ENCODE measurements at regions not wholly inside any gene's neighbourhood (a gene's known extent, or its start where the extent isn't known, plus 50 kb on each side); places are given as distances from the start of the nearest gene placed in this dataset.

DNA sequence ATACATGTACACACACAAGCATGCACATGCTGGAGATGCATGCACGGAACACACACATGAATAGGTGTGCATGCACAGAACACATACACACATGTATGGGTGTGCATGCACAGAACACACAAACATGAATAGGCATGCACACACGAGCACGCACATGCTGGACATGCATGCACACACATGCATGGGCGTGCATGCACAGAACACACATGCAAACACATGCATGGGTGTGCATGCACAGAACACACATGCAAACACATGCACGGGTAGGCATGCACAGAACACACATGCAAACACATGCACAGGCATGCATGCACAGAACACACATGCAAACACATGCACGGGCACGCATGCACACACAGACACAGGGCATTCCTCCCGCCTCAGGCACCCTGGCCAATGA is 382.3 kb downstream of the IRX2 start:
- Histone ChIP-seq H2AFZ (ENCODE audit: low read depth, low read length, poor library complexity, severe bottlenecking) (no peak overlapping the region), H3K9me2 (ENCODE audit: insufficient read depth) (no peaks in the 10 kb centered on the region), H3K4me1 (ENCODE audit: control insufficient read depth in 1 of 2, insufficient read depth in 2 of 2, low read length in 2 of 2) (no peaks in the 10 kb centered on the region), H3K4me3 (replicated peaks in 1 of 2; ENCODE audit: low read depth in 1 of 2, low read length in 2 of 2) (no peak overlapping the region), H3K9ac (ENCODE audit: low read length) (no peak overlapping the region), H3K36me3 (ENCODE audit: control insufficient read depth in 1 of 2, insufficient read depth in 2 of 2, low read length in 2 of 2) (no peaks in the 10 kb centered on the region), H3K9me3 (ENCODE audit: control insufficient read depth in 1 of 2, insufficient read depth in 1 of 2, low read depth in 1 of 2, low read length in 2 of 2) (peaks cover 0 to 31% of the 10 kb centered on the region in 2 experiments; a peak in 2 of 4 replicates), H4K20me1 (ENCODE audit: insufficient read depth) (no peaks in the 10 kb centered on the region), H3K27ac (ENCODE audit: low read depth, low read length) (no peak overlapping the region), H3K4me2 (ENCODE audit: low read length) (no peak overlapping the region), H3K79me2 (ENCODE audit: insufficient read depth, low read length) (no peaks in the 10 kb centered on the region), H3K27me3 (ENCODE audit: insufficient read depth, low read length) (no peaks in the 10 kb centered on the region)
- DNase-seq (ENCODE audit: low read depth, low spot score): no peak
- ChIA-PET POLR2A (no interaction called here), CTCF (no interaction called here), RAD21 (ENCODE audit: low non-redundant PET in 1 of 2, low total read pairs in 2 of 2, uncharacterized antibody in 2 of 2, unreplicated experiment in 2 of 2) (no interaction called here)
- ATAC-seq: no peak
- intact Hi-C loops (cut with micrococcal nuclease): no loop called here
- TF ChIP-seq, protein P1, sequence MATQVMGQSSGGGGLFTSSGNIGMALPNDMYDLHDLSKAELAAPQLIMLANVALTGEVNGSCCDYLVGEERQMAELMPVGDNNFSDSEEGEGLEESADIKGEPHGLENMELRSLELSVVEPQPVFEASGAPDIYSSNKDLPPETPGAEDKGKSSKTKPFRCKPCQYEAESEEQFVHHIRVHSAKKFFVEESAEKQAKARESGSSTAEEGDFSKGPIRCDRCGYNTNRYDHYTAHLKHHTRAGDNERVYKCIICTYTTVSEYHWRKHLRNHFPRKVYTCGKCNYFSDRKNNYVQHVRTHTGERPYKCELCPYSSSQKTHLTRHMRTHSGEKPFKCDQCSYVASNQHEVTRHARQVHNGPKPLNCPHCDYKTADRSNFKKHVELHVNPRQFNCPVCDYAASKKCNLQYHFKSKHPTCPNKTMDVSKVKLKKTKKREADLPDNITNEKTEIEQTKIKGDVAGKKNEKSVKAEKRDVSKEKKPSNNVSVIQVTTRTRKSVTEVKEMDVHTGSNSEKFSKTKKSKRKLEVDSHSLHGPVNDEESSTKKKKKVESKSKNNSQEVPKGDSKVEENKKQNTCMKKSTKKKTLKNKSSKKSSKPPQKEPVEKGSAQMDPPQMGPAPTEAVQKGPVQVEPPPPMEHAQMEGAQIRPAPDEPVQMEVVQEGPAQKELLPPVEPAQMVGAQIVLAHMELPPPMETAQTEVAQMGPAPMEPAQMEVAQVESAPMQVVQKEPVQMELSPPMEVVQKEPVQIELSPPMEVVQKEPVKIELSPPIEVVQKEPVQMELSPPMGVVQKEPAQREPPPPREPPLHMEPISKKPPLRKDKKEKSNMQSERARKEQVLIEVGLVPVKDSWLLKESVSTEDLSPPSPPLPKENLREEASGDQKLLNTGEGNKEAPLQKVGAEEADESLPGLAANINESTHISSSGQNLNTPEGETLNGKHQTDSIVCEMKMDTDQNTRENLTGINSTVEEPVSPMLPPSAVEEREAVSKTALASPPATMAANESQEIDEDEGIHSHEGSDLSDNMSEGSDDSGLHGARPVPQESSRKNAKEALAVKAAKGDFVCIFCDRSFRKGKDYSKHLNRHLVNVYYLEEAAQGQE (IDR thresholded peaks at IDR 0.05; ENCODE audit: low read depth): no peak
- TF ChIP-seq EZH2phosphoT487 (IDR thresholded peaks at IDR 0.05; ENCODE audit: borderline replicate concordance) (no peak), ELF1 (IDR thresholded peaks at IDR 0.05; ENCODE audit: borderline replicate concordance, low read depth) (no peak), TCF7L2 (IDR thresholded peaks at IDR 0.05; ENCODE audit: borderline replicate concordance, extremely low read depth, insufficient read depth, insufficient read length) (no peak), SIN3A (IDR thresholded peaks at IDR 0.05; ENCODE audit: low read depth) (no peak), SP1 (IDR thresholded peaks at IDR 0.05; ENCODE audit: low read depth) (no peak), POLR2A (IDR thresholded peaks at IDR 0.05; ENCODE audit: borderline replicate concordance, extremely low read depth, insufficient read depth, insufficient read length) (no peak), EZH2 (IDR thresholded peaks at IDR 0.05) (no peak), ZNF274 (IDR thresholded peaks at IDR 0.05; ENCODE audit: low read depth, low read length) (no peak), ZFX (IDR thresholded peaks at IDR 0.05) (no peak), SRF (IDR thresholded peaks at IDR 0.05; ENCODE audit: low read depth) (no peak), YY1 (IDR thresholded peaks at IDR 0.05; ENCODE audit: extremely low read depth, insufficient replicate concordance, low read depth, low read length) (no peak), RAD21 (IDR thresholded peaks at IDR 0.05; ENCODE audit: low read depth) (no peak)
- TF ChIP-seq, protein P2, sequence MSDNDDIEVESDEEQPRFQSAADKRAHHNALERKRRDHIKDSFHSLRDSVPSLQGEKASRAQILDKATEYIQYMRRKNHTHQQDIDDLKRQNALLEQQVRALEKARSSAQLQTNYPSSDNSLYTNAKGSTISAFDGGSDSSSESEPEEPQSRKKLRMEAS (IDR thresholded peaks at IDR 0.05): no peak
- TF ChIP-seq, protein P3, sequence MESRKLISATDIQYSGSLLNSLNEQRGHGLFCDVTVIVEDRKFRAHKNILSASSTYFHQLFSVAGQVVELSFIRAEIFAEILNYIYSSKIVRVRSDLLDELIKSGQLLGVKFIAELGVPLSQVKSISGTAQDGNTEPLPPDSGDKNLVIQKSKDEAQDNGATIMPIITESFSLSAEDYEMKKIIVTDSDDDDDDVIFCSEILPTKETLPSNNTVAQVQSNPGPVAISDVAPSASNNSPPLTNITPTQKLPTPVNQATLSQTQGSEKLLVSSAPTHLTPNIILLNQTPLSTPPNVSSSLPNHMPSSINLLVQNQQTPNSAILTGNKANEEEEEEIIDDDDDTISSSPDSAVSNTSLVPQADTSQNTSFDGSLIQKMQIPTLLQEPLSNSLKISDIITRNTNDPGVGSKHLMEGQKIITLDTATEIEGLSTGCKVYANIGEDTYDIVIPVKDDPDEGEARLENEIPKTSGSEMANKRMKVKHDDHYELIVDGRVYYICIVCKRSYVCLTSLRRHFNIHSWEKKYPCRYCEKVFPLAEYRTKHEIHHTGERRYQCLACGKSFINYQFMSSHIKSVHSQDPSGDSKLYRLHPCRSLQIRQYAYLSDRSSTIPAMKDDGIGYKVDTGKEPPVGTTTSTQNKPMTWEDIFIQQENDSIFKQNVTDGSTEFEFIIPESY (IDR thresholded peaks at IDR 0.05; ENCODE audit: extremely low read depth, insufficient replicate concordance, low read length): no peak
- TF ChIP-seq, protein P4, sequence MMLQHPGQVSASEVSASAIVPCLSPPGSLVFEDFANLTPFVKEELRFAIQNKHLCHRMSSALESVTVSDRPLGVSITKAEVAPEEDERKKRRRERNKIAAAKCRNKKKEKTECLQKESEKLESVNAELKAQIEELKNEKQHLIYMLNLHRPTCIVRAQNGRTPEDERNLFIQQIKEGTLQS (IDR thresholded peaks at IDR 0.05): no peak
- TF ChIP-seq, protein P5, sequence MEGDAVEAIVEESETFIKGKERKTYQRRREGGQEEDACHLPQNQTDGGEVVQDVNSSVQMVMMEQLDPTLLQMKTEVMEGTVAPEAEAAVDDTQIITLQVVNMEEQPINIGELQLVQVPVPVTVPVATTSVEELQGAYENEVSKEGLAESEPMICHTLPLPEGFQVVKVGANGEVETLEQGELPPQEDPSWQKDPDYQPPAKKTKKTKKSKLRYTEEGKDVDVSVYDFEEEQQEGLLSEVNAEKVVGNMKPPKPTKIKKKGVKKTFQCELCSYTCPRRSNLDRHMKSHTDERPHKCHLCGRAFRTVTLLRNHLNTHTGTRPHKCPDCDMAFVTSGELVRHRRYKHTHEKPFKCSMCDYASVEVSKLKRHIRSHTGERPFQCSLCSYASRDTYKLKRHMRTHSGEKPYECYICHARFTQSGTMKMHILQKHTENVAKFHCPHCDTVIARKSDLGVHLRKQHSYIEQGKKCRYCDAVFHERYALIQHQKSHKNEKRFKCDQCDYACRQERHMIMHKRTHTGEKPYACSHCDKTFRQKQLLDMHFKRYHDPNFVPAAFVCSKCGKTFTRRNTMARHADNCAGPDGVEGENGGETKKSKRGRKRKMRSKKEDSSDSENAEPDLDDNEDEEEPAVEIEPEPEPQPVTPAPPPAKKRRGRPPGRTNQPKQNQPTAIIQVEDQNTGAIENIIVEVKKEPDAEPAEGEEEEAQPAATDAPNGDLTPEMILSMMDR (IDR thresholded peaks at IDR 0.05 in 2 of 3, conservative IDR thresholded peaks at IDR 0.05 in 1 of 3; ENCODE audit: borderline replicate concordance in 1 of 3, insufficient read depth in 1 of 3, low read depth in 2 of 3, low read length in 2 of 3): no peak
- BruUV-seq (replicated peaks): no TSS peak

All from HCT116 (cell line).